H1 (cell line): ENCODE measurements at regions not wholly inside any gene's neighbourhood (a gene's known extent, or its start where the extent isn't known, plus 50 kb on each side); places are given as distances from the start of the nearest gene placed in this dataset.

ENCODE experiments used
- CTCF ChIA-PET: fragments of 300-600 bp; sonication (Branson Sonifier 250); formaldehyde crosslinking; loops from one replicate; lab custom pipeline; 2021; ENCODE audit not compliant: partially characterized antibody; lab: Charles Lee
- POLR2A ChIA-PET: fragments of 300-600 bp; sonication (Branson Sonifier 250); formaldehyde crosslinking; loops from one replicate; lab custom pipeline; 2021; ENCODE audit warnings: inconsistent platforms; ENCODE audit not compliant: partially characterized antibody; lab: Charles Lee
- DNase-seq, 2 experiments: peaks; one replicate each; pipeline versions ENCODE4 v3.0.0 to v3.0.0-alpha.2; 2010 to 2022; ENCODE audit warnings: low spot score in 2 of 2, low read depth in 1 of 2, mixed read lengths in 1 of 2
- FAIRE-seq: peaks from 2 replicates; lab custom pipeline; 2011; peaks lifted over from hg19 to GRCh38; lab: Jason Lieb, UNC
- H2AFZ ChIP-seq: 2 replicates; pipeline ENCODE4 v1.8.1; 2012; ENCODE audit warnings: low read length, inconsistent platforms
- H2AK5ac ChIP-seq: 2 replicates; pipeline ENCODE4 v1.6.1; 2013; ENCODE audit warnings: low read depth, low read length
- H2BK120ac ChIP-seq: replicated peaks from 2 replicates; pipeline ENCODE3; 2013; ENCODE audit warnings: low read depth, low read length, inconsistent platforms
- H2BK12ac ChIP-seq: 2 replicates; pipeline ENCODE4 v1.6.1; 2013; ENCODE audit warnings: low read depth, low read length
- H2BK15ac ChIP-seq: 2 replicates; pipeline ENCODE4 v1.6.1; 2013; ENCODE audit warnings: low read length
- H2BK20ac ChIP-seq: 2 replicates; pipeline ENCODE4 v1.6.1; 2013; ENCODE audit warnings: low read length
- H2BK5ac ChIP-seq: 2 replicates; pipeline ENCODE4 v1.6.1; 2013; ENCODE audit warnings: low read depth, low read length
- H3K14ac ChIP-seq: 2 replicates; pipeline ENCODE4 v1.6.1; 2013; ENCODE audit warnings: inconsistent platforms; ENCODE audit not compliant: insufficient read length
- H3K18ac ChIP-seq: 2 replicates; pipeline ENCODE4 v1.6.1; 2013; ENCODE audit warnings: low read length; ENCODE audit errors: extremely low read depth
- H3K23ac ChIP-seq: 2 replicates; pipeline ENCODE4 v1.6.1; 2013; ENCODE audit warnings: inconsistent platforms; ENCODE audit not compliant: insufficient read length
- H3K23me2 ChIP-seq: 2 replicates; pipeline ENCODE4 v1.6.1; 2013; ENCODE audit warnings: low read depth, low read length
- H3K27ac ChIP-seq: 2 replicates; pipeline ENCODE4 v1.6.1; 2011; ENCODE audit warnings: low read depth, low read length, inconsistent platforms
- H3K27me3 ChIP-seq, 4 experiments: replicated peaks in 1 of 4; 1 replicate in 1 of 4; 2 replicates in 3 of 4; pipeline versions ENCODE4 v1.6.1 to v1.8.1; 2011 to 2013; ENCODE audit warnings: low read length in 3 of 4, mild to moderate bottlenecking in 3 of 4, inconsistent platforms in 2 of 4, mixed read lengths in 2 of 4, moderate library complexity in 1 of 4; ENCODE audit not compliant: control insufficient read depth in 3 of 4, insufficient read depth in 3 of 4; ENCODE audit errors: extremely low read depth in 1 of 4
- H3K36me3 ChIP-seq, 4 experiments: 2 replicates each; pipeline versions ENCODE4 v1.6.1 to v1.8.1; 2011 to 2013; ENCODE audit warnings: mild to moderate bottlenecking in 4 of 4, low read length in 3 of 4, moderate library complexity in 2 of 4, control low read depth in 1 of 4, inconsistent platforms in 1 of 4; ENCODE audit not compliant: insufficient read depth in 4 of 4, control insufficient read depth in 2 of 4
- H3K4ac ChIP-seq: replicated peaks from 2 replicates; pipeline ENCODE3; 2013; ENCODE audit warnings: low read length, low read depth, mixed read lengths, inconsistent platforms; ENCODE audit not compliant: insufficient read length
- H3K4me1 ChIP-seq, 4 experiments: replicated peaks in 1 of 4; 1 replicate in 1 of 4; 2 replicates in 3 of 4; pipeline versions ENCODE4 v1.6.1 to v1.8.1; 2011 to 2013; ENCODE audit warnings: low read length in 3 of 4, inconsistent platforms in 2 of 4, mixed read lengths in 1 of 4; ENCODE audit not compliant: insufficient read depth in 4 of 4, control insufficient read depth in 3 of 4
- H3K4me2 ChIP-seq, 2 experiments: 2 replicates each; pipeline versions ENCODE4 v1.6.1 to v1.8.1; 2011 to 2013; ENCODE audit warnings: low read depth in 2 of 2, low read length in 2 of 2, control low read depth in 1 of 2, inconsistent platforms in 1 of 2, mild to moderate bottlenecking in 1 of 2; ENCODE audit not compliant: insufficient read depth in 1 of 2
- H3K4me3 ChIP-seq, 4 experiments: fragments of 200-600, 300-600 bp in 1 of 4; sonication (generic), shearing (Covaris generic), sonication (Bioruptor Twin) in 1 of 4; 2 replicates each; pipeline versions ENCODE4 v1.5.1 to v1.8.1; 2011 to 2016; ENCODE audit warnings: low read length in 4 of 4, low read depth in 3 of 4, control low read depth in 2 of 4, inconsistent platforms in 2 of 4, mild to moderate bottlenecking in 2 of 4, mixed read lengths in 1 of 4, moderate library complexity in 1 of 4; ENCODE audit not compliant: insufficient read depth in 2 of 4; ENCODE audit errors: extremely low read depth in 1 of 4
- H3K56ac ChIP-seq: replicated peaks from 2 replicates; pipeline ENCODE3; 2013; ENCODE audit warnings: low read depth, mild to moderate bottlenecking, mixed read lengths, low read length, inconsistent platforms; ENCODE audit not compliant: insufficient read length
- H3K79me1 ChIP-seq: 2 replicates; pipeline ENCODE4 v1.6.1; 2013; ENCODE audit warnings: low read depth, low read length, control low read depth
- H3K79me2 ChIP-seq, 2 experiments: 2 replicates each; pipeline versions ENCODE4 v1.6.1 to v1.8.1; 2012 to 2013; ENCODE audit warnings: low read length in 2 of 2, mild to moderate bottlenecking in 2 of 2, inconsistent platforms in 1 of 2; ENCODE audit not compliant: insufficient read depth in 2 of 2, control insufficient read depth in 1 of 2
- H3K9ac ChIP-seq, 4 experiments: replicated peaks in 1 of 4; 1 replicate in 1 of 4; 2 replicates in 3 of 4; pipeline versions ENCODE4 v1.6.1 to v1.8.1; 2011 to 2013; ENCODE audit warnings: low read depth in 3 of 4, low read length in 3 of 4, control low read depth in 2 of 4, mild to moderate bottlenecking in 2 of 4, moderate library complexity in 2 of 4, inconsistent platforms in 1 of 4; ENCODE audit errors: extremely low read depth in 1 of 4
- H3K9me3 ChIP-seq, 2 experiments: 2 replicates each; pipeline versions ENCODE4 v1.6.1 to v1.8.1; 2012 to 2013; ENCODE audit warnings: mild to moderate bottlenecking in 2 of 2, moderate library complexity in 2 of 2, control low read depth in 1 of 2, inconsistent platforms in 1 of 2, low read depth in 1 of 2, low read length in 1 of 2, mixed read lengths in 1 of 2; ENCODE audit not compliant: insufficient read depth in 2 of 2
- H4K20me1 ChIP-seq, 2 experiments: replicated peaks in 1 of 2; 2 replicates each; pipeline versions ENCODE3 to v1.8.1; 2011 to 2013; ENCODE audit warnings: inconsistent platforms in 2 of 2, low read length in 2 of 2, mild to moderate bottlenecking in 1 of 2; ENCODE audit not compliant: insufficient read depth in 2 of 2, control insufficient read depth in 1 of 2
- H4K5ac ChIP-seq: 2 replicates; pipeline ENCODE4 v1.6.1; 2013; ENCODE audit warnings: low read length, low read depth, mixed read lengths, inconsistent platforms; ENCODE audit not compliant: insufficient read length
- H4K8ac ChIP-seq: 2 replicates; pipeline ENCODE4 v1.8.0; 2013; ENCODE audit warnings: mild to moderate bottlenecking, moderate library complexity, low read length, inconsistent platforms; ENCODE audit not compliant: insufficient read depth; ENCODE audit errors: extremely low read depth
- H4K91ac ChIP-seq: replicated peaks from 2 replicates; pipeline ENCODE3; 2013; ENCODE audit warnings: low read length, mixed read lengths, inconsistent platforms; ENCODE audit not compliant: insufficient read length
- RAD21 ChIP-seq, 2 experiments: IDR thresholded peaks in 1 of 2; conservative IDR thresholded peaks in 1 of 2; 2 replicates each; pipeline ENCODE4 v1.6.1; 2011; ENCODE audit warnings: low read depth in 2 of 2, low read length in 2 of 2, improper control_type of control experiment in 1 of 2, inconsistent platforms in 1 of 2, mild to moderate bottlenecking in 1 of 2, moderate library complexity in 1 of 2
- YY1 ChIP-seq: IDR thresholded peaks from 2 replicates; pipeline ENCODE4 v1.6.1; 2011; ENCODE audit warnings: low read depth, mild to moderate bottlenecking, low read length
- WGBS, 2 experiments: shearing (Covaris generic) in 1 of 2; methylation state at CpG; one replicate each; pipeline versions ENCODE4 v1.1.6 to v1.1.7; 2013 to 2015; ENCODE audit warnings: low lambda C conversion rate in 2 of 2, mixed read lengths in 2 of 2, inconsistent platforms in 1 of 2, low coverage in 1 of 2, missing lambda C conversion rate in 1 of 2; ENCODE audit not compliant: insufficient replicate concordance in 2 of 2, insufficient coverage in 1 of 2, insufficient read length in 1 of 2; ENCODE audit errors: extremely low coverage in 1 of 2, missing lambda C conversion rate in 1 of 2; 5-methylcytosine and 5-hydroxymethylcytosine counted together

GRCh38 chr4:24683116-24683515 is 98.8 kb upstream of the DHX15 start:
- H4K20me1 ChIP-seq = no peaks in the 10 kb centered on the region
- H2BK5ac ChIP-seq = no peak overlapping the region
- no peak overlapping the region for H2AFZ ChIP-seq
- H3K79me2 ChIP-seq = no peaks in the 10 kb centered on the region
- no peak overlapping the region for H3K27ac ChIP-seq
- FAIRE-seq (no peak), DNase-seq (no peak)
- H4K91ac ChIP-seq = no peak overlapping the region
- no peaks in the 10 kb centered on the region; the same call in 1 of the 2 replicates for H3K23me2 ChIP-seq
- peaks cover 3 to 9% (median 8%) of the 10 kb centered on the region in 4 experiments; a peak in 6 of 7 replicates for H3K4me1 ChIP-seq
- H2BK12ac ChIP-seq = peak overlapping the region; percentile 22; the same call in 1 of the 2 replicates
- H3K79me1 ChIP-seq = no peaks in the 10 kb centered on the region
- no peak overlapping the region for H3K9ac ChIP-seq
- ChIA-PET POLR2A (no interaction called here), CTCF (interaction anchor here (1.0 to 2.1 kb wide), 5 partner anchors 17 to 247 kb away, joined by 3 to 6 read pairs (median 3); no protein-coding TSS in a partner anchor)
- no peak overlapping the region for H3K23ac ChIP-seq
- H3K9me3 ChIP-seq = no peaks in the 10 kb centered on the region
- no peaks in the 10 kb centered on the region for H3K27me3 ChIP-seq
- no peak overlapping the region for H3K14ac ChIP-seq
- H3K4me3 ChIP-seq = no peak overlapping the region
- 88% methylated on average over 7 of the region's 7 CpGs; no CpG with 5 or more reads in 1 of the 2 experiments for WGBS, 2 experiments
- H3K36me3 ChIP-seq = no peaks in the 10 kb centered on the region
- H3K18ac ChIP-seq = no peak overlapping the region
- no peak overlapping the region for H3K4me2 ChIP-seq
- no peak overlapping the region for H4K5ac ChIP-seq
- no peak overlapping the region for H3K4ac ChIP-seq
- TF ChIP-seq RAD21 (IDR thresholded peaks at IDR 0.05 in 1 of 2, conservative IDR thresholded peaks at IDR 0.05 in 1 of 2; ENCODE audit: low read depth in 2 of 2, low read length in 2 of 2) = peak; percentile 23; a peak in 2 of 4 replicates
- TF ChIP-seq YY1 = no peak
- TF ChIP-seq, all 59 proteins: peak for 1
- no peak overlapping the region for H3K56ac ChIP-seq
- H2BK20ac ChIP-seq = no peak overlapping the region
- H2AK5ac ChIP-seq = no peak overlapping the region
- no peak overlapping the region for H2BK120ac ChIP-seq
- H4K8ac ChIP-seq = no peak overlapping the region
- H2BK15ac ChIP-seq = no peak overlapping the region
